ENCODE measurements at regions not wholly inside any gene's neighbourhood (a gene's known extent, or its start where the extent isn't known, plus 50 kb on each side); places are given as distances from the start of the nearest gene placed in this dataset.

- no peak for TF ChIP-seq CTCF (IDR thresholded peaks at IDR 0.05 in 4 of 5, conservative IDR thresholded peaks at IDR 0.05 in 1 of 5)
- no peak for TF ChIP-seq POLR2A (IDR thresholded peaks at IDR 0.05)
Observed at GRCh38 chr15:97838606-97839210, 121.8 kb upstream of the ARRDC4 start.

Measured in gastrocnemius medialis (tissue), 4 donors.